Astrocyte (in vitro differentiated cells and primary cell): ENCODE measurements at regions not wholly inside any gene's neighbourhood (a gene's known extent, or its start where the extent isn't known, plus 50 kb on each side); places are given as distances from the start of the nearest gene placed in this dataset.
"Not testable (repeated sequence)": the region's sequence is repeated elsewhere in the genome, so short reads cannot be mapped to it uniquely, and the experiment has no call there.

Experiments used
- DNase-seq: peaks from one replicate; pipeline ENCODE4 v3.0.0-alpha.2; 2010; ENCODE audit warnings: low read depth
- FAIRE-seq: peaks from 2 replicates; lab custom pipeline; 2011; peaks lifted over from hg19 to GRCh38; lab: Jason Lieb, UNC
- H2AFZ ChIP-seq: 2 replicates; pipeline ENCODE4 v1.6.0; 2012; ENCODE audit warnings: low read depth, low read length, inconsistent platforms
- H3K27ac ChIP-seq: 2 replicates; pipeline ENCODE4 v1.5.1; 2011; ENCODE audit warnings: low read depth, low read length, inconsistent platforms
- H3K27me3 ChIP-seq: 2 replicates; pipeline ENCODE4 v1.6.0; 2011; ENCODE audit warnings: low read length, inconsistent platforms; ENCODE audit not compliant: insufficient read depth
- H3K36me3 ChIP-seq: 2 replicates; pipeline ENCODE4 v1.5.1; 2011; ENCODE audit warnings: low read length, inconsistent platforms; ENCODE audit not compliant: insufficient read depth
- H3K4me1 ChIP-seq: 2 replicates; pipeline ENCODE4 v1.5.1; 2011; ENCODE audit warnings: low read length, inconsistent platforms; ENCODE audit not compliant: insufficient read depth
- H3K4me2 ChIP-seq: 2 replicates; pipeline ENCODE4 v1.6.0; 2012; ENCODE audit warnings: low read length, inconsistent platforms
- H3K4me3 ChIP-seq: 2 replicates; pipeline ENCODE4 v1.5.1; 2011; ENCODE audit warnings: low read depth, mild to moderate bottlenecking, low read length, inconsistent platforms; ENCODE audit not compliant: insufficient read depth
- H3K79me2 ChIP-seq: 2 replicates; pipeline ENCODE4 v1.6.0; 2012; ENCODE audit warnings: mild to moderate bottlenecking, low read length, inconsistent platforms; ENCODE audit not compliant: insufficient read depth
- H3K9ac ChIP-seq: 2 replicates; pipeline ENCODE4 v1.6.0; 2012; ENCODE audit warnings: mild to moderate bottlenecking, low read length, inconsistent platforms
- H3K9me3 ChIP-seq: 2 replicates; pipeline ENCODE4 v1.5.1; 2012; ENCODE audit warnings: low read depth, mild to moderate bottlenecking, low read length, inconsistent platforms; ENCODE audit not compliant: insufficient read depth
- H4K20me1 ChIP-seq: 2 replicates; pipeline ENCODE4 v1.6.0; 2012; ENCODE audit warnings: low read length, inconsistent platforms; ENCODE audit not compliant: insufficient read depth
- H3K27ac Mint-ChIP-seq: one replicate; pipeline ENCODE4 v1.8.0; 2021; ENCODE audit warnings: mild to moderate bottlenecking, mixed read lengths; ENCODE audit not compliant: unreplicated experiment
- H3K27me3 Mint-ChIP-seq: one replicate; pipeline ENCODE4 v1.8.0; 2021; ENCODE audit warnings: low read depth, mixed read lengths; ENCODE audit not compliant: unreplicated experiment
- H3K36me3 Mint-ChIP-seq: one replicate; pipeline ENCODE4 v1.8.0; 2021; ENCODE audit warnings: low read depth, mixed read lengths; ENCODE audit not compliant: unreplicated experiment
- H3K4me1 Mint-ChIP-seq: one replicate; pipeline ENCODE4 v1.8.0; 2021; ENCODE audit warnings: low read depth, mixed read lengths; ENCODE audit not compliant: unreplicated experiment
- H3K4me3 Mint-ChIP-seq: one replicate; pipeline ENCODE4 v1.8.0; 2021; ENCODE audit warnings: mild to moderate bottlenecking, moderate library complexity, mixed read lengths; ENCODE audit not compliant: unreplicated experiment
- H3K9me3 Mint-ChIP-seq: one replicate; pipeline ENCODE4 v1.8.0; 2021; ENCODE audit warnings: mild to moderate bottlenecking, mixed read lengths; ENCODE audit not compliant: unreplicated experiment
- CTCF ChIP-seq: IDR thresholded peaks from 2 replicates; pipeline ENCODE4 v1.5.1; 2011; ENCODE audit warnings: low read depth, mild to moderate bottlenecking, inconsistent platforms, low read length, moderate library complexity; ENCODE audit not compliant: insufficient read depth
- EZH2 ChIP-seq: IDR thresholded peaks from 2 replicates; pipeline ENCODE4 v1.6.1; 2012; ENCODE audit warnings: mild to moderate bottlenecking, low read length, inconsistent platforms; ENCODE audit not compliant: insufficient read depth

GRCh38 chrX:37077646-37078433 is 69.7 kb downstream of the FAM47C start:
- no peaks in the 10 kb centered on the region for H3K36me3 Mint-ChIP-seq
- H3K36me3 ChIP-seq: no peaks in the 10 kb centered on the region
- FAIRE-seq: no peak
- no peak overlapping the region for H3K27ac Mint-ChIP-seq
- H3K4me1 ChIP-seq: no peaks in the 10 kb centered on the region
- H4K20me1 ChIP-seq: no peaks in the 10 kb centered on the region
- no peaks in the 10 kb centered on the region for H3K27me3 ChIP-seq
- no peaks in the 10 kb centered on the region for H3K79me2 ChIP-seq
- no peak overlapping the region for H3K4me2 ChIP-seq
- no peak overlapping the region for H3K9ac ChIP-seq
- no peak overlapping the region for H2AFZ ChIP-seq
- peaks cover 2% of the 10 kb centered on the region for H3K9me3 Mint-ChIP-seq
- no peaks in the 10 kb centered on the region for H3K9me3 ChIP-seq
- no peak for DNase-seq
- H3K27ac ChIP-seq: no peak overlapping the region
- no peaks in the 10 kb centered on the region for H3K27me3 Mint-ChIP-seq
- no peak overlapping the region for H3K4me3 Mint-ChIP-seq
- no peaks in the 10 kb centered on the region for H3K4me1 Mint-ChIP-seq
- no peak overlapping the region for H3K4me3 ChIP-seq
- TF ChIP-seq CTCF (no peak), EZH2 (no peak)

- no peaks in the 10 kb centered on the region for H3K36me3 ChIP-seq
- no peaks in the 10 kb centered on the region for H3K4me1 ChIP-seq
- TF ChIP-seq EZH2 (no peak), CTCF (no peak)
- FAIRE-seq (no peak), DNase-seq (no peak)
- no peak overlapping the region for H3K4me2 ChIP-seq
- Mint-ChIP-seq H3K36me3 (no peaks in the 10 kb centered on the region), H3K4me3 (no peak overlapping the region), H3K4me1 (no peaks in the 10 kb centered on the region), H3K9me3 (peaks cover 2% of the 10 kb centered on the region), H3K27me3 (no peaks in the 10 kb centered on the region), H3K27ac (no peak overlapping the region)
- H3K4me3 ChIP-seq: no peak overlapping the region
- H4K20me1 ChIP-seq: no peaks in the 10 kb centered on the region
- no peak overlapping the region for H2AFZ ChIP-seq
- no peaks in the 10 kb centered on the region for H3K9me3 ChIP-seq
- no peak overlapping the region for H3K27ac ChIP-seq
- no peak overlapping the region for H3K9ac ChIP-seq
- H3K27me3 ChIP-seq: no peaks in the 10 kb centered on the region
- H3K79me2 ChIP-seq: no peaks in the 10 kb centered on the region
Observed at GRCh38 chrX:37078434-37078703, 70.2 kb downstream of the FAM47C start.

- no peaks in the 10 kb centered on the region for H3K9me3 ChIP-seq
- H3K36me3 ChIP-seq: no peaks in the 10 kb centered on the region
- H3K9ac ChIP-seq: no peak overlapping the region
- H3K4me1 Mint-ChIP-seq: no peaks in the 10 kb centered on the region
- no peaks in the 10 kb centered on the region for H3K4me1 ChIP-seq
- no peaks in the 10 kb centered on the region for H3K79me2 ChIP-seq
- no peaks in the 10 kb centered on the region for H3K27me3 ChIP-seq
- DNase-seq (no peak), FAIRE-seq (no peak)
- no peaks in the 10 kb centered on the region for H3K27me3 Mint-ChIP-seq
- TF ChIP-seq CTCF (no peak), EZH2 (no peak)
- H3K4me2 ChIP-seq: no peak overlapping the region
- H3K4me3 ChIP-seq: no peak overlapping the region
- H3K4me3 Mint-ChIP-seq: no peak overlapping the region
- no peaks in the 10 kb centered on the region for H4K20me1 ChIP-seq
- peaks cover 1% of the 10 kb centered on the region for H3K9me3 Mint-ChIP-seq
- H3K27ac ChIP-seq: no peak overlapping the region
- no peak overlapping the region for H3K27ac Mint-ChIP-seq
- no peaks in the 10 kb centered on the region for H3K36me3 Mint-ChIP-seq
- H2AFZ ChIP-seq: no peak overlapping the region
Observed at GRCh38 chrX:37083880-37084279, 75.7 kb downstream of the FAM47C start.

- H3K9me3 Mint-ChIP-seq, DNase-seq, H3K27ac Mint-ChIP-seq, H3K27ac ChIP-seq, H3K9me3 ChIP-seq, H3K4me2 ChIP-seq, H3K36me3 ChIP-seq, FAIRE-seq, H3K27me3 ChIP-seq, H3K4me1 Mint-ChIP-seq, H3K4me3 Mint-ChIP-seq, H2AFZ ChIP-seq, H3K4me1 ChIP-seq, H3K79me2 ChIP-seq, H3K4me3 ChIP-seq, H4K20me1 ChIP-seq, H3K27me3 Mint-ChIP-seq, H3K36me3 Mint-ChIP-seq, H3K9ac ChIP-seq: not testable (repeated sequence)
Observed at GRCh38 chrX:37085699-37086098, 77.5 kb downstream of the FAM47C start.
